ENCODE measurements at regions not wholly inside any gene's neighbourhood (a gene's known extent, or its start where the extent isn't known, plus 50 kb on each side); places are given as distances from the start of the nearest gene placed in this dataset.

DNA sequence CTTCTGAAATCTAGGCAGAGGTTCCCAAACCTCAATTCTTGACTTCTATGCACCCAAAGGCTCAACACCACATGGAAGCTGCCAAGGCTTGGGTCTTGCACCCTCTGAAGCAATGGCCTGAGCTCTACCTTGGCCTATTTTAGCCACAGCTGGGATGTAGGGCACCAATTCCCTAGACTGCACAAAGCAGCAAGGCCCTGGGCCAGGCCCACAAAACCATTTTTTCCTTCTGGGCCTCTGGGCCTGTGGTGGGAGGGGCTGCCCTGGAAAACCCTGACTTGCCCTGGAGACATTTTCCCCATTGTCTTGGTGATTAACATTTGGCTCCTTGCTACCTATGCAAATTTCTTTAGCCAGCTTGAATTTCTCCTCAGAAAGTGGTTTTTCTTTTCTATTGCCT lies 315.2 kb downstream of the DCDC2C start:
- TF ChIP-seq RCOR1 (IDR thresholded peaks at IDR 0.05; ENCODE audit: low read depth, low read length): no peak
- TF ChIP-seq, protein P1, sequence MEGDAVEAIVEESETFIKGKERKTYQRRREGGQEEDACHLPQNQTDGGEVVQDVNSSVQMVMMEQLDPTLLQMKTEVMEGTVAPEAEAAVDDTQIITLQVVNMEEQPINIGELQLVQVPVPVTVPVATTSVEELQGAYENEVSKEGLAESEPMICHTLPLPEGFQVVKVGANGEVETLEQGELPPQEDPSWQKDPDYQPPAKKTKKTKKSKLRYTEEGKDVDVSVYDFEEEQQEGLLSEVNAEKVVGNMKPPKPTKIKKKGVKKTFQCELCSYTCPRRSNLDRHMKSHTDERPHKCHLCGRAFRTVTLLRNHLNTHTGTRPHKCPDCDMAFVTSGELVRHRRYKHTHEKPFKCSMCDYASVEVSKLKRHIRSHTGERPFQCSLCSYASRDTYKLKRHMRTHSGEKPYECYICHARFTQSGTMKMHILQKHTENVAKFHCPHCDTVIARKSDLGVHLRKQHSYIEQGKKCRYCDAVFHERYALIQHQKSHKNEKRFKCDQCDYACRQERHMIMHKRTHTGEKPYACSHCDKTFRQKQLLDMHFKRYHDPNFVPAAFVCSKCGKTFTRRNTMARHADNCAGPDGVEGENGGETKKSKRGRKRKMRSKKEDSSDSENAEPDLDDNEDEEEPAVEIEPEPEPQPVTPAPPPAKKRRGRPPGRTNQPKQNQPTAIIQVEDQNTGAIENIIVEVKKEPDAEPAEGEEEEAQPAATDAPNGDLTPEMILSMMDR (IDR thresholded peaks at IDR 0.05): no peak
- no peak for TF ChIP-seq CHD4 (IDR thresholded peaks at IDR 0.05; ENCODE audit: borderline replicate concordance)
- no peak for TF ChIP-seq NPAS2 (CRISPR knock-in tag; IDR thresholded peaks at IDR 0.05; ENCODE audit: borderline replicate concordance)
- TF ChIP-seq JUNB (IDR thresholded peaks at IDR 0.05): no peak
- TF ChIP-seq, protein P2, sequence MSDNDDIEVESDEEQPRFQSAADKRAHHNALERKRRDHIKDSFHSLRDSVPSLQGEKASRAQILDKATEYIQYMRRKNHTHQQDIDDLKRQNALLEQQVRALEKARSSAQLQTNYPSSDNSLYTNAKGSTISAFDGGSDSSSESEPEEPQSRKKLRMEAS (IDR thresholded peaks at IDR 0.05): no peak
